SK-N-SH treated with all-trans-retinoic acid at 6 μM for 48 hours (cell line): ENCODE measurements at regions not wholly inside any gene's neighbourhood (a gene's known extent, or its start where the extent isn't known, plus 50 kb on each side); places are given as distances from the start of the nearest gene placed in this dataset.

ENCODE experiments used
- ATAC-seq: fragments of 200-7000 bp; cut with Tn5 transposase; 3 replicates; pipeline ENCODE4 v1.9.1; 2020; ENCODE audit warnings: mild to moderate bottlenecking, moderate library complexity
- ARNTL ChIP-seq: fragments of 450-650 bp; formaldehyde crosslinking; IDR thresholded peaks from 2 replicates; pipeline ENCODE4 v1.5.0; 2020; ENCODE audit warnings: low read depth, mild to moderate bottlenecking, moderate library complexity, borderline replicate concordance
- BACH2 ChIP-seq: fragments of 250-450 bp; sonication (Bioruptor Pico); IDR thresholded peaks from 2 replicates; pipeline ENCODE4 v1.9.0; 2021; ENCODE audit warnings: mild to moderate bottlenecking, borderline replicate concordance
- CREB5 ChIP-seq: fragments of 250-450 bp; sonication (Bioruptor Pico); IDR thresholded peaks from 2 replicates; pipeline ENCODE4 v1.5.1; 2020; ENCODE audit warnings: low read depth, mild to moderate bottlenecking, moderate library complexity
- CSDC2 ChIP-seq: fragments of 250-450 bp; sonication (Bioruptor Pico); IDR thresholded peaks from 2 replicates; pipeline ENCODE4 v1.5.0; 2020; ENCODE audit warnings: mild to moderate bottlenecking, moderate library complexity
- CSRNP3 ChIP-seq: fragments of 250-450 bp; sonication (Bioruptor Pico); IDR thresholded peaks from 2 replicates; pipeline ENCODE4 v1.5.1; 2021; ENCODE audit warnings: mild to moderate bottlenecking, moderate library complexity
- ESRRG ChIP-seq: fragments of 250-450 bp; sonication (Bioruptor Pico); IDR thresholded peaks from 2 replicates; pipeline ENCODE4 v1.6.1; 2021; ENCODE audit warnings: mild to moderate bottlenecking
- GLIS3 ChIP-seq: fragments of 250-450 bp; sonication (Bioruptor Pico); IDR thresholded peaks from 2 replicates; pipeline ENCODE4 v1.5.0; 2020; ENCODE audit warnings: mild to moderate bottlenecking, moderate library complexity
- OSR1 ChIP-seq: fragments of 250-450 bp; sonication (Bioruptor Pico); IDR thresholded peaks from 2 replicates; pipeline ENCODE4 v1.8.0; 2022; ENCODE audit warnings: moderate library complexity, mild to moderate bottlenecking, inconsistent platforms
- PATZ1 ChIP-seq: fragments of 250-450 bp; sonication (Bioruptor Pico); IDR thresholded peaks from 2 replicates; pipeline ENCODE4 v1.8.0; 2020; ENCODE audit warnings: mild to moderate bottlenecking, moderate library complexity, borderline replicate concordance
- POU6F1 ChIP-seq: fragments of 250-450 bp; sonication (Bioruptor Pico); IDR thresholded peaks from 2 replicates; pipeline ENCODE4 v1.8.0; 2021; ENCODE audit warnings: low read depth, mild to moderate bottlenecking, moderate library complexity, borderline replicate concordance
- PPARA ChIP-seq: fragments of 250-450 bp; sonication (Bioruptor Pico); IDR thresholded peaks from 2 replicates; pipeline ENCODE4 v1.5.0; 2020; ENCODE audit warnings: mild to moderate bottlenecking, borderline replicate concordance
- SNAI2 ChIP-seq: fragments of 250-450 bp; sonication (Bioruptor Pico); IDR thresholded peaks from 2 replicates; pipeline ENCODE4 v1.5.0; 2020; ENCODE audit warnings: mild to moderate bottlenecking, moderate library complexity
- TCF4 ChIP-seq: fragments of 250-450 bp; sonication (Bioruptor Pico); IDR thresholded peaks from 2 replicates; pipeline ENCODE4 v1.8.0; 2021; ENCODE audit warnings: mild to moderate bottlenecking, moderate library complexity, borderline replicate concordance
- TSHZ2 ChIP-seq: fragments of 250-450 bp; sonication (Bioruptor Pico); IDR thresholded peaks from 2 replicates; pipeline ENCODE4 v1.5.0; 2020; ENCODE audit warnings: mild to moderate bottlenecking, moderate library complexity
- ZFP3 ChIP-seq: fragments of 250-450 bp; sonication (Bioruptor Pico); IDR thresholded peaks from 2 replicates; pipeline ENCODE4 v1.5.0; 2020; ENCODE audit warnings: mild to moderate bottlenecking, moderate library complexity
- ZFP30 ChIP-seq: fragments of 450-650 bp; formaldehyde crosslinking; IDR thresholded peaks from 2 replicates; pipeline ENCODE4 v1.5.0; 2022; ENCODE audit warnings: mild to moderate bottlenecking, moderate library complexity
- ZNF565 ChIP-seq: fragments of 450-650 bp; formaldehyde crosslinking; conservative IDR thresholded peaks from 2 replicates; pipeline ENCODE4 v1.5.0; 2020; ENCODE audit warnings: low read depth, mild to moderate bottlenecking, moderate library complexity
- ZNF70 ChIP-seq: fragments of 450-650 bp; formaldehyde crosslinking; IDR thresholded peaks from 2 replicates; pipeline ENCODE4 v1.5.0; 2020; ENCODE audit warnings: mild to moderate bottlenecking, moderate library complexity
- ZNF8 ChIP-seq: fragments of 450-650 bp; formaldehyde crosslinking; IDR thresholded peaks from 2 replicates; pipeline ENCODE4 v1.5.0; 2020; ENCODE audit warnings: mild to moderate bottlenecking, moderate library complexity

- TF ChIP-seq GLIS3 (CRISPR knock-in tag) (no peak), ESRRG (no peak), ZNF565 (CRISPR knock-in tag) (no peak), ZFP3 (CRISPR knock-in tag) (no peak), ZNF8 (no peak), PPARA (CRISPR knock-in tag) (no peak), ARNTL (CRISPR knock-in tag) (no peak), CSDC2 (no peak), CSRNP3 (CRISPR knock-in tag) (no peak), TCF4 (no peak), BACH2 (CRISPR knock-in tag) (no peak), TSHZ2 (no peak)
- no peak for ATAC-seq
These were observed 192.5 kb downstream of the FOXD2 start for GRCh38 chr1:47630346-47630745.

- TF ChIP-seq SNAI2 = no peak
- no peak for TF ChIP-seq ZFP3 (CRISPR knock-in tag)
- TF ChIP-seq CSDC2 = no peak
- TF ChIP-seq TCF4 = no peak
- no peak for TF ChIP-seq OSR1
- no peak for TF ChIP-seq TSHZ2
- TF ChIP-seq PATZ1 (CRISPR knock-in tag) = no peak
- no peak for TF ChIP-seq ZNF70 (CRISPR knock-in tag)
- TF ChIP-seq CREB5 (CRISPR knock-in tag) = no peak
- ATAC-seq = no peak
These were observed 193.7 kb downstream of the FOXD2 start for GRCh38 chr1:47631411-47631995.

GRCh38 chr1:47635111-47635510, 197.3 kb downstream of the FOXD2 start:
- no peak for ATAC-seq
- TF ChIP-seq ZFP3 (CRISPR knock-in tag) (no peak), PATZ1 (CRISPR knock-in tag) (no peak), GLIS3 (CRISPR knock-in tag) (no peak), ZNF70 (CRISPR knock-in tag) (no peak), CSRNP3 (CRISPR knock-in tag) (no peak), ZFP30 (CRISPR knock-in tag) (no peak), ARNTL (CRISPR knock-in tag) (no peak), SNAI2 (no peak), ZNF8 (no peak), ESRRG (no peak), CREB5 (CRISPR knock-in tag) (no peak), TCF4 (no peak), POU6F1 (no peak)
